SJCRH30 (cell line): ENCODE measurements at regions not wholly inside any gene's neighbourhood (a gene's known extent, or its start where the extent isn't known, plus 50 kb on each side); places are given as distances from the start of the nearest gene placed in this dataset.
A peak's percentile ranks its signal among the peaks of the same experiment; 100 is the strongest.

Experiments
- DNase-seq, 2 experiments: peaks; one replicate each; pipeline ENCODE4 v3.0.0-alpha.2; 2015 to 2020
- H3K27ac ChIP-seq: fragments of 250-450 bp; sonication (Bioruptor Pico); 2 replicates; pipeline ENCODE4 v1.5.1; 2020; ENCODE audit warnings: mild to moderate bottlenecking, moderate library complexity
- H3K27me3 ChIP-seq: fragments of 250-450 bp; sonication (Bioruptor Pico); 2 replicates; pipeline ENCODE4 v1.5.1; 2020; ENCODE audit warnings: mild to moderate bottlenecking, moderate library complexity
- H3K36me3 ChIP-seq: fragments of 250-450 bp; sonication (Bioruptor Pico); 2 replicates; pipeline ENCODE4 v1.5.1; 2020; ENCODE audit warnings: mild to moderate bottlenecking, moderate library complexity
- H3K4me1 ChIP-seq: fragments of 250-450 bp; sonication (Bioruptor Pico); 2 replicates; pipeline ENCODE4 v1.5.1; 2020; ENCODE audit warnings: mild to moderate bottlenecking, moderate library complexity
- H3K4me3 ChIP-seq: fragments of 250-450 bp; sonication (Bioruptor Pico); 2 replicates; pipeline ENCODE4 v1.5.1; 2020; ENCODE audit warnings: mild to moderate bottlenecking, moderate library complexity
- H3K9me3 ChIP-seq: fragments of 250-450 bp; sonication (Bioruptor Pico); replicated peaks from 2 replicates; pipeline ENCODE4 v1.5.1; 2020; ENCODE audit warnings: mild to moderate bottlenecking, moderate library complexity

- H3K36me3 ChIP-seq, result no peaks in the 10 kb centered on the region
- DNase-seq, result no peak
- H3K9me3 ChIP-seq, result no peaks in the 10 kb centered on the region
- H3K4me3 ChIP-seq, result no peak overlapping the region
- no peaks in the 10 kb centered on the region for H3K27me3 ChIP-seq
- no peak overlapping the region for H3K27ac ChIP-seq
- H3K4me1 ChIP-seq, result no peaks in the 10 kb centered on the region
Measured at GRCh38 chr16:22757202-22757601, 56.8 kb upstream of the HS3ST2 start.

- H3K36me3 ChIP-seq, result no peaks in the 10 kb centered on the region
- no peak overlapping the region for H3K27ac ChIP-seq
- H3K27me3 ChIP-seq, result no peaks in the 10 kb centered on the region
- no peak for DNase-seq
- H3K9me3 ChIP-seq, result no peaks in the 10 kb centered on the region
- H3K4me3 ChIP-seq, result no peak overlapping the region
- no peaks in the 10 kb centered on the region for H3K4me1 ChIP-seq
Measured at GRCh38 chr16:22762486-22762885, 51.5 kb upstream of the HS3ST2 start.

GRCh38 chr16:22763437-22764080 lies 50.4 kb upstream of the HS3ST2 start:
- no peak overlapping the region for H3K27ac ChIP-seq
- no peaks in the 10 kb centered on the region for H3K27me3 ChIP-seq
- no peaks in the 10 kb centered on the region for H3K4me1 ChIP-seq
- H3K4me3 ChIP-seq, result no peak overlapping the region
- H3K9me3 ChIP-seq, result no peaks in the 10 kb centered on the region
- H3K36me3 ChIP-seq, result no peaks in the 10 kb centered on the region
- peak in 1 of 2 experiments; percentile 2 for DNase-seq
